Fibroblast of lung (primary cell): ENCODE measurements at regions not wholly inside any gene's neighbourhood (a gene's known extent, or its start where the extent isn't known, plus 50 kb on each side); places are given as distances from the start of the nearest gene placed in this dataset.

Experiments
- DNase-seq, 2 donors: peaks; one replicate each; pipeline versions ENCODE4 v3.0.0 to v3.0.0-alpha.2; 2010; ENCODE audit warnings: low read depth in 2 of 2
- H2AFZ ChIP-seq: 2 replicates; pipeline ENCODE4 v1.5.1; 2012; ENCODE audit warnings: low read length, control low read depth, inconsistent platforms
- H3K27ac ChIP-seq: 2 replicates; pipeline ENCODE4 v1.5.1; 2011; ENCODE audit warnings: low read length, control low read depth; ENCODE audit not compliant: insufficient read depth
- H3K27me3 ChIP-seq: 2 replicates; pipeline ENCODE4 v1.5.1; 2011; ENCODE audit warnings: mild to moderate bottlenecking, low read length; ENCODE audit not compliant: control insufficient read depth, insufficient read depth
- H3K36me3 ChIP-seq: 2 replicates; pipeline ENCODE4 v1.5.1; 2011; ENCODE audit warnings: low read length; ENCODE audit not compliant: control insufficient read depth, insufficient read depth
- H3K4me1 ChIP-seq: 2 replicates; pipeline ENCODE4 v1.5.1; 2011; ENCODE audit warnings: low read length; ENCODE audit not compliant: control insufficient read depth, insufficient read depth; ENCODE audit errors: extremely low read depth
- H3K4me2 ChIP-seq: 2 replicates; pipeline ENCODE4 v1.5.1; 2011; ENCODE audit warnings: low read length, control low read depth; ENCODE audit not compliant: insufficient read depth; ENCODE audit errors: extremely low read depth
- H3K4me3 ChIP-seq, 4 experiments: fragments of 200-600 bp in 1 of 4; sonication (generic) in 1 of 4; replicated peaks in 1 of 4; 2 replicates each; pipeline ENCODE4 v1.5.1; 2011 to 2016; ENCODE audit warnings: low read length in 4 of 4, low read depth in 3 of 4, mild to moderate bottlenecking in 3 of 4, control low read depth in 2 of 4, inconsistent platforms in 1 of 4, mixed read lengths in 1 of 4; ENCODE audit not compliant: insufficient read depth in 1 of 4; ENCODE audit errors: control extremely low read depth in 1 of 4
- H3K79me2 ChIP-seq: 2 replicates; pipeline ENCODE4 v1.5.1; 2012; ENCODE audit warnings: mild to moderate bottlenecking, low read length, inconsistent platforms; ENCODE audit not compliant: control insufficient read depth, insufficient read depth
- H3K9ac ChIP-seq: 2 replicates; pipeline ENCODE4 v1.5.1; 2011; ENCODE audit warnings: mild to moderate bottlenecking, low read length, control low read depth; ENCODE audit not compliant: insufficient read depth
- H3K9me3 ChIP-seq: 2 replicates; pipeline ENCODE4 v1.5.1; 2012; ENCODE audit warnings: low read depth, low read length; ENCODE audit not compliant: control insufficient read depth, insufficient read depth
- H4K20me1 ChIP-seq: 2 replicates; pipeline ENCODE4 v1.5.1; 2011; ENCODE audit warnings: low read length; ENCODE audit not compliant: control insufficient read depth, insufficient read depth; ENCODE audit errors: extremely low read depth
- EZH2 ChIP-seq: IDR thresholded peaks from 2 replicates; pipeline ENCODE4 v1.5.1; 2012; ENCODE audit warnings: low read length, control low read depth, mild to moderate bottlenecking; ENCODE audit errors: missing control alignments
- TF ChIP-seq, protein P1 (sequence below), 2 donors: IDR thresholded peaks in 1 of 2; conservative IDR thresholded peaks in 1 of 2; 1 replicate in 1 of 2; 2 replicates in 1 of 2; pipeline ENCODE4 v1.5.1; 2011 to 2012; ENCODE audit warnings: low read length in 2 of 2, control low read depth in 1 of 2, inconsistent platforms in 1 of 2, low read depth in 1 of 2, mild to moderate bottlenecking in 1 of 2

DNA sequence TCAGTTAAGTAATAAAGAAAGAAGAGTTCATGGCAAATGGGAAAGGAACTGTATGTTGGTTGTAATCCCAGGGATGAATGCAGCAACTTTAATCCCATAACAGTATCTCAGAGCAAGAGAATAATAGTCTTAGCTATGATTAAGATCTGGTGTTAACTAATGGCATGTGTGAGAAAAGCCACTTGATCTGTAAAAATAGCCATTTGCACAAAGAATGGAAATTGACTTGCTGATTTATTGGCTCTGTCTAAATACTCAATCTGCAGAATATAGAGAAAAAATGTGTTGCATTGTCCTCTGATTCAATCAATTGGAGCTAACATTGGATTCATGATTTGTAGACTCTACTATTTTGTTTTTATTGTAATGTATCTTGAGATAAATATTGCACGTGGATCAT, 987.0 kb downstream of the NSUN3 start:
- no peaks in the 10 kb centered on the region for H3K9me3 ChIP-seq
- H4K20me1 ChIP-seq = no peaks in the 10 kb centered on the region
- H2AFZ ChIP-seq = no peak overlapping the region
- H3K79me2 ChIP-seq = no peaks in the 10 kb centered on the region
- no peak for TF ChIP-seq EZH2
- TF ChIP-seq, protein P1, sequence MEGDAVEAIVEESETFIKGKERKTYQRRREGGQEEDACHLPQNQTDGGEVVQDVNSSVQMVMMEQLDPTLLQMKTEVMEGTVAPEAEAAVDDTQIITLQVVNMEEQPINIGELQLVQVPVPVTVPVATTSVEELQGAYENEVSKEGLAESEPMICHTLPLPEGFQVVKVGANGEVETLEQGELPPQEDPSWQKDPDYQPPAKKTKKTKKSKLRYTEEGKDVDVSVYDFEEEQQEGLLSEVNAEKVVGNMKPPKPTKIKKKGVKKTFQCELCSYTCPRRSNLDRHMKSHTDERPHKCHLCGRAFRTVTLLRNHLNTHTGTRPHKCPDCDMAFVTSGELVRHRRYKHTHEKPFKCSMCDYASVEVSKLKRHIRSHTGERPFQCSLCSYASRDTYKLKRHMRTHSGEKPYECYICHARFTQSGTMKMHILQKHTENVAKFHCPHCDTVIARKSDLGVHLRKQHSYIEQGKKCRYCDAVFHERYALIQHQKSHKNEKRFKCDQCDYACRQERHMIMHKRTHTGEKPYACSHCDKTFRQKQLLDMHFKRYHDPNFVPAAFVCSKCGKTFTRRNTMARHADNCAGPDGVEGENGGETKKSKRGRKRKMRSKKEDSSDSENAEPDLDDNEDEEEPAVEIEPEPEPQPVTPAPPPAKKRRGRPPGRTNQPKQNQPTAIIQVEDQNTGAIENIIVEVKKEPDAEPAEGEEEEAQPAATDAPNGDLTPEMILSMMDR (conservative IDR thresholded peaks at IDR 0.05 in 1 of 2, IDR thresholded peaks at IDR 0.05 in 1 of 2; ENCODE audit: low read depth in 1 of 2, low read length in 2 of 2) = no peak
- no peaks in the 10 kb centered on the region for H3K27me3 ChIP-seq
- H3K27ac ChIP-seq = no peak overlapping the region
- no peaks in the 10 kb centered on the region for H3K4me1 ChIP-seq
- no peak overlapping the region for H3K4me2 ChIP-seq
- H3K36me3 ChIP-seq = no peaks in the 10 kb centered on the region
- DNase-seq = no peak
- no peak overlapping the region for H3K9ac ChIP-seq
- no peak overlapping the region for H3K4me3 ChIP-seq

DNA sequence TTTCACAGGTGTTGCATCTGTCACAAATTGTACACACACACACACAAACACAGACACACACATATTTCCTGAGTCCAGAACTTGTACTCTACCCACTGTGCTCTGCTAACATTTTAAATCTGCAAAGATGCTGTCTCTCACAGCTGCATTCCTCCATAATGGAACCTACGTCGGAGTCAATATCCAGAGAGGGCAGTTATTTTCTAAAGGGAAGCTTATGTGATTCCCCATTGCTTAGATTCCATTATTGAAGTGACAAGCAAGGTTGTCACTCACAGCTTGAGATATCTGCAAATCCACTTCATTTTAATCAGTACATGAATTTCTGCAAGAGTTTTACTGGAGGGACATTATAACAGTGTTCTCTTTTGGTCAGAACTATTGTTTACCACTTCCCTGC, 992.4 kb downstream of the NSUN3 start:
- no peaks in the 10 kb centered on the region for H3K4me1 ChIP-seq
- TF ChIP-seq EZH2 = no peak
- TF ChIP-seq, protein P1 (conservative IDR thresholded peaks at IDR 0.05 in 1 of 2, IDR thresholded peaks at IDR 0.05 in 1 of 2; ENCODE audit: low read depth in 1 of 2, low read length in 2 of 2) = no peak
- no peak overlapping the region for H3K27ac ChIP-seq

DNA sequence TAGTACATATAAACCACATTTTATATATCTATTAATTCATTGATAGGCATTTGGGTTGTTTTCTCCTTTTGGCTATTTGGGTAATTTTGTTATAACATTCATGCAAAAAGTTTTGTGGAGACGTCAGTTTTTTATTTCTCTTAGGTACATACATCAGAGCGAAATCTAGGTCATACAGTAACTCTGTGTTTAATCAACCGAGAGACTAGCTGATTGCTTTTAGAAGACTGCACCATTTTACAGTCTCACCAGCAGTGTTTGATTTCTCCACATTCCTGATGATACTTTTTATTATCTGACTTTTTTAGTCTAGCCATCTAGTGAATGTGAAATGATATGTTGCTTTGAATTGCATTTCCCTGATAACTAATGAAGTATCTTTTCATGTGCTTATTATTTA, 1019.3 kb downstream of the NSUN3 start:
- no peaks in the 10 kb centered on the region for H4K20me1 ChIP-seq
- H3K4me3 ChIP-seq = no peak overlapping the region
- no peak for DNase-seq
- H3K4me1 ChIP-seq = no peaks in the 10 kb centered on the region
- no peaks in the 10 kb centered on the region for H3K79me2 ChIP-seq
- H3K9me3 ChIP-seq = no peaks in the 10 kb centered on the region
- H3K4me2 ChIP-seq = no peak overlapping the region
- no peaks in the 10 kb centered on the region for H3K36me3 ChIP-seq
- TF ChIP-seq, protein P1 (conservative IDR thresholded peaks at IDR 0.05 in 1 of 2, IDR thresholded peaks at IDR 0.05 in 1 of 2; ENCODE audit: low read depth in 1 of 2, low read length in 2 of 2) = no peak
- TF ChIP-seq EZH2 = no peak
- no peak overlapping the region for H2AFZ ChIP-seq
- no peak overlapping the region for H3K9ac ChIP-seq
- H3K27ac ChIP-seq = no peak overlapping the region
- H3K27me3 ChIP-seq = no peaks in the 10 kb centered on the region

More for the DNA sequence above, 992.4 kb downstream of the NSUN3 start:
- H3K36me3 ChIP-seq = no peaks in the 10 kb centered on the region
- no peak overlapping the region for H3K4me2 ChIP-seq
- H3K27me3 ChIP-seq = no peaks in the 10 kb centered on the region
- no peaks in the 10 kb centered on the region for H3K9me3 ChIP-seq
- no peak overlapping the region for H2AFZ ChIP-seq
- DNase-seq = no peak
- H3K4me3 ChIP-seq = no peak overlapping the region
- no peak overlapping the region for H3K9ac ChIP-seq
- H3K79me2 ChIP-seq = no peaks in the 10 kb centered on the region
- no peaks in the 10 kb centered on the region for H4K20me1 ChIP-seq
